ENCODE measurements at regions not wholly inside any gene's neighbourhood (a gene's known extent, or its start where the extent isn't known, plus 50 kb on each side); places are given as distances from the start of the nearest gene placed in this dataset.
A peak's percentile ranks its signal among the peaks of the same experiment; 100 is the strongest.

- DNase-seq (ENCODE audit: low spot score), result no peak
- no peak overlapping the region for H3K4me3 Mint-ChIP-seq
- ChIA-PET POLR2A (no interaction called here), CTCF (no interaction called here)
- peaks cover 5% of the 10 kb centered on the region; the same call in 1 of the 2 replicates for H3K9me3 Mint-ChIP-seq
- ATAC-seq, result no peak
- TF ChIP-seq ESRRA (CRISPR knock-in tag; IDR thresholded peaks at IDR 0.05; ENCODE audit: borderline replicate concordance) (no peak), ATF2 (CRISPR knock-in tag; IDR thresholded peaks at IDR 0.05; ENCODE audit: borderline replicate concordance, low read depth) (no peak), GRHL2 (CRISPR knock-in tag; IDR thresholded peaks at IDR 0.05; ENCODE audit: insufficient replicate concordance, severe bottlenecking) (no peak), ZNF263 (CRISPR knock-in tag; IDR thresholded peaks at IDR 0.05; ENCODE audit: low read depth) (no peak), CBFB (CRISPR knock-in tag; IDR thresholded peaks at IDR 0.05; ENCODE audit: low read depth) (no peak), ATF6 (CRISPR knock-in tag; IDR thresholded peaks at IDR 0.05) (no peak)
- H3K27me3 Mint-ChIP-seq (ENCODE audit: low read depth), result no peaks in the 10 kb centered on the region
- H3K4me1 Mint-ChIP-seq, result peaks cover 13% of the 10 kb centered on the region
- H3K36me3 Mint-ChIP-seq, result no peaks in the 10 kb centered on the region
- no peak overlapping the region for H3K27ac Mint-ChIP-seq
These were observed 376.7 kb downstream of the TDRD15 start for GRCh38 chr2:21500401-21500945.

- no peak for ATAC-seq
- Mint-ChIP-seq H3K9me3 (peaks cover 5% of the 10 kb centered on the region; the same call in 1 of the 2 replicates), H3K27ac (no peak overlapping the region), H3K27me3 (ENCODE audit: low read depth) (no peaks in the 10 kb centered on the region), H3K4me3 (no peak overlapping the region), H3K4me1 (peaks cover 13% of the 10 kb centered on the region), H3K36me3 (no peaks in the 10 kb centered on the region)
- POLR2A ChIA-PET, result no interaction called here
- DNase-seq (ENCODE audit: low spot score), result no peak
- CTCF ChIA-PET, result no interaction called here
- TF ChIP-seq PRDM15 (CRISPR knock-in tag; IDR thresholded peaks at IDR 0.05) (no peak), ZNF317 (CRISPR knock-in tag; IDR thresholded peaks at IDR 0.05; ENCODE audit: borderline replicate concordance, low read depth) (peak; percentile 83)
These were observed 377.7 kb downstream of the TDRD15 start for GRCh38 chr2:21501376-21502027.

- DNase-seq (ENCODE audit: low spot score), result no peak
- Mint-ChIP-seq H3K36me3 (no peaks in the 10 kb centered on the region), H3K4me1 (no peaks in the 10 kb centered on the region), H3K4me3 (no peak overlapping the region), H3K9me3 (peaks cover 7% of the 10 kb centered on the region; the same call in 1 of the 2 replicates), H3K27me3 (ENCODE audit: low read depth) (no peaks in the 10 kb centered on the region), H3K27ac (no peak overlapping the region)
- ChIA-PET POLR2A (no interaction called here), CTCF (no interaction called here)
- TF ChIP-seq GABPB1 (CRISPR knock-in tag; IDR thresholded peaks at IDR 0.05) (peak; percentile 33; the same call in 1 of the 2 replicates), ZNF121 (CRISPR knock-in tag; IDR thresholded peaks at IDR 0.05) (no peak), PRRX2 (CRISPR knock-in tag; IDR thresholded peaks at IDR 0.05) (no peak)
- no peak for ATAC-seq
These were observed 392.1 kb downstream of the TDRD15 start for GRCh38 chr2:21515903-21516302.

GRCh38 chr2:21519412-21519811, 395.6 kb downstream of the TDRD15 start:
- no peaks in the 10 kb centered on the region for H3K36me3 Mint-ChIP-seq
- POLR2A ChIA-PET, result no interaction called here
- no peak overlapping the region for H3K27ac Mint-ChIP-seq
- H3K9me3 Mint-ChIP-seq, result peaks cover 12% of the 10 kb centered on the region
- CTCF ChIA-PET, result no interaction called here
- H3K4me3 Mint-ChIP-seq, result no peak overlapping the region
- no peak for DNase-seq (ENCODE audit: low spot score)
- H3K27me3 Mint-ChIP-seq (ENCODE audit: low read depth), result no peaks in the 10 kb centered on the region
- no peaks in the 10 kb centered on the region for H3K4me1 Mint-ChIP-seq
- no peak for ATAC-seq
- TF ChIP-seq NR2C2 (CRISPR knock-in tag; IDR thresholded peaks at IDR 0.05), result no peak
- no peak for TF ChIP-seq PRDM15 (CRISPR knock-in tag; IDR thresholded peaks at IDR 0.05)
- no peak for TF ChIP-seq PRRX2 (CRISPR knock-in tag; IDR thresholded peaks at IDR 0.05)
- TF ChIP-seq KAT7 (CRISPR knock-in tag; IDR thresholded peaks at IDR 0.05; ENCODE audit: borderline replicate concordance), result no peak
- no peak for TF ChIP-seq E2F1 (CRISPR knock-in tag; IDR thresholded peaks at IDR 0.05)
- TF ChIP-seq CREM (CRISPR knock-in tag; IDR thresholded peaks at IDR 0.05), result no peak
- TF ChIP-seq TEAD4 (CRISPR knock-in tag; IDR thresholded peaks at IDR 0.05), result no peak

All from WTC11 (cell line).